ENCODE measurements at regions not wholly inside any gene's neighbourhood (a gene's known extent, or its start where the extent isn't known, plus 50 kb on each side); places are given as distances from the start of the nearest gene placed in this dataset.

GRCh38 chr12:62205346-62205745, 54.9 kb upstream of the USP15 start:
- TF ChIP-seq CTCF (IDR thresholded peaks at IDR 0.05) (no peak), POLR2A (IDR thresholded peaks at IDR 0.05) (no peak)
